IPS DF 4.7 (cell line): ENCODE measurements at regions not wholly inside any gene's neighbourhood (a gene's known extent, or its start where the extent isn't known, plus 50 kb on each side); places are given as distances from the start of the nearest gene placed in this dataset.
"Not testable (repeated sequence)": the region's sequence is repeated elsewhere in the genome, so short reads cannot be mapped to it uniquely, and the experiment has no call there.

Experiments
- DNase-seq: peaks from one replicate; pipeline ENCODE4 v3.0.0-alpha.2; 2013; ENCODE audit warnings: low spot score; ENCODE audit errors: extremely low read depth

- DNase-seq, result no peak
These were observed 50.0 kb upstream of the ALDH1B1 start for GRCh38 chr9:38342532-38342931.

GRCh38 chr9:38342096-38342495 lies 50.4 kb upstream of the ALDH1B1 start:
- DNase-seq, result no peak

- no peak for DNase-seq
These were observed 53.0 kb upstream of the ALDH1B1 start for GRCh38 chr9:38339496-38339895.

GRCh38 chr9:38339087-38339486 lies 53.4 kb upstream of the ALDH1B1 start:
- DNase-seq, result no peak

GRCh38 chr9:38338342-38339018 lies 54.0 kb upstream of the ALDH1B1 start:
- DNase-seq, result no peak

GRCh38 chr9:38337706-38338264 lies 54.7 kb upstream of the ALDH1B1 start:
- no peak for DNase-seq

GRCh38 chr9:38337181-38337580 lies 55.3 kb upstream of the ALDH1B1 start:
- DNase-seq, result no peak

GRCh38 chr9:38336341-38336740 lies 56.2 kb upstream of the ALDH1B1 start:
- DNase-seq, result no peak

GRCh38 chr9:38335686-38336085 lies 56.8 kb upstream of the ALDH1B1 start:
- DNase-seq, result no peak

GRCh38 chr9:38334234-38334633 lies 58.3 kb upstream of the ALDH1B1 start:
- no peak for DNase-seq

GRCh38 chr9:38333047-38333446 lies 59.5 kb upstream of the ALDH1B1 start:
- DNase-seq, result no peak

GRCh38 chr9:38332625-38333024 lies 59.9 kb upstream of the ALDH1B1 start:
- DNase-seq, result no peak

GRCh38 chr9:38331141-38331540 lies 61.4 kb upstream of the ALDH1B1 start:
- no peak for DNase-seq

GRCh38 chr9:38329968-38330367 lies 62.5 kb upstream of the ALDH1B1 start:
- DNase-seq, result no peak

GRCh38 chr9:38328765-38329164 lies 63.7 kb upstream of the ALDH1B1 start:
- DNase-seq, result no peak

GRCh38 chr9:38326122-38326521 lies 66.4 kb upstream of the ALDH1B1 start:
- no peak for DNase-seq

- DNase-seq, result not testable (repeated sequence)
These were observed 68.3 kb upstream of the ALDH1B1 start for GRCh38 chr9:38324213-38324612.

- no peak for DNase-seq
These were observed 69.6 kb upstream of the ALDH1B1 start for GRCh38 chr9:38322937-38323336.

GRCh38 chr9:38319496-38320173 lies 72.9 kb upstream of the ALDH1B1 start:
- no peak for DNase-seq

- no peak for DNase-seq
These were observed 73.6 kb upstream of the ALDH1B1 start for GRCh38 chr9:38318759-38319495.

- no peak for DNase-seq
These were observed 76.2 kb upstream of the ALDH1B1 start for GRCh38 chr9:38316166-38316780.
